GM23248 (cell line): ENCODE measurements at regions not wholly inside any gene's neighbourhood (a gene's known extent, or its start where the extent isn't known, plus 50 kb on each side); places are given as distances from the start of the nearest gene placed in this dataset. TPM values are rescaled to one million over a fixed set of nuclear protein-coding genes. Genes with fewer than 3 reads are reported as not detected.

Source experiments
- DNase-seq: peaks from one replicate; pipeline ENCODE4 v3.0.0-alpha.2; 2015
- H2AFZ ChIP-seq: fragments of 200-600 bp; sonication (generic); 2 replicates; pipeline ENCODE4 v1.6.1; 2016; ENCODE audit warnings: antibody characterized with exemption
- H3F3A ChIP-seq: fragments of 200-600 bp; sonication (generic); 2 replicates; pipeline ENCODE4 v1.6.1; 2016; ENCODE audit warnings: mild to moderate bottlenecking, antibody characterized with exemption, mixed run types; ENCODE audit not compliant: insufficient read depth
- H3K27ac ChIP-seq: fragments of 200-600 bp; sonication (generic); 2 replicates; pipeline ENCODE4 v1.5.1; 2016; ENCODE audit warnings: mild to moderate bottlenecking
- H3K27me3 ChIP-seq: fragments of 200-600 bp; sonication (generic); replicated peaks from 2 replicates; pipeline ENCODE4 v1.6.1; 2016; ENCODE audit warnings: mild to moderate bottlenecking; ENCODE audit not compliant: insufficient read depth
- H3K36me3 ChIP-seq: fragments of 200-600 bp; sonication (generic); 2 replicates; pipeline ENCODE4 v1.6.1; 2016; ENCODE audit warnings: low read depth, mild to moderate bottlenecking
- H3K4me1 ChIP-seq: fragments of 200-600 bp; sonication (generic); 2 replicates; pipeline ENCODE4 v1.6.1; 2016; ENCODE audit warnings: mild to moderate bottlenecking; ENCODE audit not compliant: insufficient read depth
- H3K4me2 ChIP-seq: fragments of 200-600 bp; sonication (generic); one replicate; pipeline ENCODE4 v1.6.1; 2016; ENCODE audit warnings: mild to moderate bottlenecking; ENCODE audit not compliant: unreplicated experiment
- H3K4me3 ChIP-seq: fragments of 200-600 bp; sonication (generic); 2 replicates; pipeline ENCODE4 v1.5.1; 2016; ENCODE audit warnings: mild to moderate bottlenecking
- H3K79me2 ChIP-seq: fragments of 200-600 bp; sonication (generic); 2 replicates; pipeline ENCODE4 v1.6.1; 2016; ENCODE audit warnings: mild to moderate bottlenecking; ENCODE audit not compliant: insufficient read depth
- H3K9ac ChIP-seq: fragments of 200-600 bp; sonication (generic); 2 replicates; pipeline ENCODE4 v1.6.1; 2016; ENCODE audit warnings: mild to moderate bottlenecking
- H3K9me2 ChIP-seq: fragments of 200-600 bp; sonication (generic); 2 replicates; pipeline ENCODE4 v1.6.1; 2016; ENCODE audit warnings: mixed run types, mild to moderate bottlenecking, moderate library complexity; ENCODE audit not compliant: insufficient read depth
- H3K9me3 ChIP-seq: fragments of 200-600 bp; sonication (generic); one replicate; pipeline ENCODE4 v1.6.1; 2017; ENCODE audit warnings: low read depth
- H4K20me1 ChIP-seq: fragments of 200-600 bp; sonication (generic); 2 replicates; pipeline ENCODE4 v1.6.0; 2016; ENCODE audit not compliant: insufficient read depth
- EZH2 ChIP-seq: fragments of 200-600 bp; sonication (generic); IDR thresholded peaks from 2 replicates; pipeline ENCODE4 v1.6.1; 2018; ENCODE audit warnings: antibody characterized with exemption, mild to moderate bottlenecking; ENCODE audit not compliant: insufficient read depth, poor library complexity, severe bottlenecking
- EZH2phosphoT487 ChIP-seq: fragments of 200-600 bp; sonication (generic); IDR thresholded peaks from 2 replicates; pipeline ENCODE4 v1.6.1; 2018; ENCODE audit warnings: antibody characterized with exemption, moderate library complexity, mild to moderate bottlenecking, low read depth; ENCODE audit not compliant: insufficient read depth
- WGBS, 2 experiments: methylation state at CpG; one replicate each; pipeline ENCODE4 v1.1.6; 2015 to 2017; ENCODE audit warnings: low lambda C conversion rate in 2 of 2, low coverage in 1 of 2; ENCODE audit errors: missing lambda C conversion rate in 2 of 2; 5-methylcytosine and 5-hydroxymethylcytosine counted together
- in situ Hi-C: fragments of 300-500 bp; cut with MboI; formaldehyde crosslinking; loops from 2 replicates; pipeline ENCODE4 v1.15.0; 2020
- small RNA-seq: library from RNA; depleted of rRNA; stranded (forward); fragments of <200 nt; gene quantifications from one replicate; pipeline ENCODE3, GENCODE V24; 2014; ENCODE audit warnings: low read depth, low replicate concordance

DNA sequence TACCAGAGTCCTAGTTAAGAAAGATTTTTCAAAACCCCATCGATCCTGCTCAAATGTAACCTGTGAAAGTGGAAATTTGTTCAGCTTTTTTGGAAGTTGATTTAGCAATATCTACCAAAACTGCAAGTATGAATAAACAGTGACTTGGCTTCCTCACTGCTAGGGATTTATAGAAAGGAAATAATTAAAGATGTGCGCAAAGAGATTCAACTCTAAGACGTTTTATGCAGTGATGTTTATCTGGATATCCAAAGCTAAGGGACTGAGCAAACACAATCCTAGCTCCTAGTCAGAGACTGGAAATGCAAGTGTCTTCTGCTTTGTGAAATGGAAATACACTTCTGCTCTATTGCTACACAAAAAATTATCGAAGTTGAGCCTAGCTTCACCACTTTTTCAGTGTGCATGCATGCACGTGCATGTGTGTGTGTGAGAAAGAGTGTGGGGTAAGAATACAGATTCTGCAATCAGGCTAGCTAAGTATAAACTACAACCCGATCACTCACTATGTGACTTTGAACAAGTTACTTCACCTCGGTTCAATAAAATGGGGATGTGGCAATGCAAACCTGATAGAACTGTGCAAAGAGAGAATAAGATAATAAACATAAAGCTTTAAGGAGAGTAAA lies 52.1 kb upstream of the FOXF1 start:
- H3K4me3 ChIP-seq, result peak overlapping the region; percentile 51
- no peaks in the 10 kb centered on the region for H3K36me3 ChIP-seq
- H4K20me1 ChIP-seq, result no peaks in the 10 kb centered on the region
- 26 to 33% methylated on average over 7 of the region's 7 CpGs for WGBS, 2 experiments
- H3F3A ChIP-seq, result peaks cover 21% of the 10 kb centered on the region
- peak overlapping the region; percentile 46 for H3K9ac ChIP-seq
- TF ChIP-seq EZH2, result no peak
- TF ChIP-seq EZH2phosphoT487, result no peak
- peak overlapping the region; percentile 78 for H3K4me2 ChIP-seq
- no peaks in the 10 kb centered on the region for H3K9me2 ChIP-seq
- no peak overlapping the region for H2AFZ ChIP-seq
- peak overlapping the region; percentile 73 for H3K27ac ChIP-seq
- H3K27me3 ChIP-seq, result peaks cover 4% of the 10 kb centered on the region; the same call in 1 of the 2 replicates
- no peaks in the 10 kb centered on the region for H3K79me2 ChIP-seq
- no peaks in the 10 kb centered on the region for H3K9me3 ChIP-seq
- peaks cover 15% of the 10 kb centered on the region for H3K4me1 ChIP-seq
- peak; percentile 37 for DNase-seq
- in situ Hi-C loops, result no loop called here

DNA sequence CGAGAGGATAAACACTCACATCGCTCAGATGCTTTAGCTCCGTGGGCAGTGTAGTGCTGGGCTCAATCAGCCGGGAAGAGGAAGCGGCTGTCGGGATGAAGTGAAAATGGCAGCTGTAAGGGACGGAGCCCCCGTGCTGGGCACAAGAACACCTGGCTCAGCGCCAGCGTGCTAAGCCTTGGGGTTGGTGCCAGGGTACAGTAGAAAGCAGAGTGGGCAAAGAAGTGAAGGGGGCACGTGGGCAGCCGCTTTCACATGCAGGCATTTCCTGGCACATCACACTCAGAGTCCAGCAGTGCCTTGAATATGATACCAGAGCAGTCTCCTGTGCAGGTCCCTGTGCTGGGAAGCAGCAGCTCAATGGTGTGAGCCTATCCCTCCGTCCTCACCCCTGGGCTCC lies 51.1 kb upstream of the FOXF1 start:
- in situ Hi-C loops, result no loop called here
- Histone ChIP-seq H3K27ac (no peak overlapping the region), H3K4me3 (no peak overlapping the region), H3F3A (peaks cover 21% of the 10 kb centered on the region), H3K27me3 (no peaks in the 10 kb centered on the region; the same call in 1 of the 2 replicates), H3K9ac (no peak overlapping the region), H3K4me2 (no peak overlapping the region), H3K79me2 (no peaks in the 10 kb centered on the region), H3K36me3 (no peaks in the 10 kb centered on the region), H3K9me3 (no peaks in the 10 kb centered on the region), H2AFZ (no peak overlapping the region), H4K20me1 (no peaks in the 10 kb centered on the region), H3K9me2 (no peaks in the 10 kb centered on the region), H3K4me1 (peaks cover 15% of the 10 kb centered on the region)
- no peak for TF ChIP-seq EZH2
- TF ChIP-seq EZH2phosphoT487, result no peak
- 84 to 88% methylated on average over 13 of the region's 13 CpGs for WGBS, 2 experiments
- no peak for DNase-seq

Small RNA genes lying in the stretch of these regions (small RNA-seq; reads per million reads assigned to genes)
- gene RF00019, result not detected
